ENCODE measurements at regions not wholly inside any gene's neighbourhood (a gene's known extent, or its start where the extent isn't known, plus 50 kb on each side); places are given as distances from the start of the nearest gene placed in this dataset.

DNA sequence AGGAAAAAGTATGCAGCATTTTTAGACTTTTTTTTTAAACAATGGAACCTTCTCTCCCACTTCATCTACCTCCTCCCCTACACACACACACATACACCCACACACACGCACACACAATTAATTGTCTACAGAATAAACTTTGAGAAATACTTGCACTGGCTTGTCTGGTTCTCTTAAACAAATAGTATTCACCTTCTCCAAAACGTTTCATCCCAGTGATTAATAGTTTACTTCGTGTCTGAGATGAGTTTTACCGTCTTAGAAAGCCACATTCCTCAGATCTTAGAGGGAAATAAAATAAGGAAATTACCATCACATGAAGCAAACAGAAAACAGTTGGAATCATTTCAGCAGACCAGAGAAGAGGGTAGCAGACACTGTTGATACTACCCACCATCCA is 570.6 kb upstream of the CLINT1 start:
- TF ChIP-seq SPI1 (IDR thresholded peaks at IDR 0.05; ENCODE audit: borderline replicate concordance, low read depth) (no peak), GABPA (IDR thresholded peaks at IDR 0.05; ENCODE audit: low read depth) (no peak), POLR2AphosphoS5 (IDR thresholded peaks at IDR 0.05; ENCODE audit: low read depth) (no peak), REST (IDR thresholded peaks at IDR 0.05; ENCODE audit: insufficient replicate concordance, low read depth) (no peak), CTCF (IDR thresholded peaks at IDR 0.05; ENCODE audit: insufficient read depth, low read length) (no peak)
- H3K27ac ChIP-seq (replicated peaks), result no peak overlapping the region
- H3K27me3 ChIP-seq (ENCODE audit: insufficient read depth, poor library complexity, severe bottlenecking), result no peaks in the 10 kb centered on the region
- DNase-seq (ENCODE audit: low read depth in 1 of 2, low spot score in 1 of 2), result no peak
- no peak overlapping the region for H3K4me3 ChIP-seq (replicated peaks; ENCODE audit: insufficient read depth, low read length)

- TF ChIP-seq GABPA (IDR thresholded peaks at IDR 0.05; ENCODE audit: low read depth), result no peak
- TF ChIP-seq CTCF (IDR thresholded peaks at IDR 0.05; ENCODE audit: insufficient read depth, low read length), result no peak
- no peak for TF ChIP-seq REST (IDR thresholded peaks at IDR 0.05; ENCODE audit: insufficient replicate concordance, low read depth)
- TF ChIP-seq POLR2AphosphoS5 (IDR thresholded peaks at IDR 0.05; ENCODE audit: low read depth), result no peak
- no peak for TF ChIP-seq SPI1 (IDR thresholded peaks at IDR 0.05; ENCODE audit: borderline replicate concordance, low read depth)
These were observed 564.8 kb upstream of the CLINT1 start for GRCh38 chr5:158423623-158424200.

DNA sequence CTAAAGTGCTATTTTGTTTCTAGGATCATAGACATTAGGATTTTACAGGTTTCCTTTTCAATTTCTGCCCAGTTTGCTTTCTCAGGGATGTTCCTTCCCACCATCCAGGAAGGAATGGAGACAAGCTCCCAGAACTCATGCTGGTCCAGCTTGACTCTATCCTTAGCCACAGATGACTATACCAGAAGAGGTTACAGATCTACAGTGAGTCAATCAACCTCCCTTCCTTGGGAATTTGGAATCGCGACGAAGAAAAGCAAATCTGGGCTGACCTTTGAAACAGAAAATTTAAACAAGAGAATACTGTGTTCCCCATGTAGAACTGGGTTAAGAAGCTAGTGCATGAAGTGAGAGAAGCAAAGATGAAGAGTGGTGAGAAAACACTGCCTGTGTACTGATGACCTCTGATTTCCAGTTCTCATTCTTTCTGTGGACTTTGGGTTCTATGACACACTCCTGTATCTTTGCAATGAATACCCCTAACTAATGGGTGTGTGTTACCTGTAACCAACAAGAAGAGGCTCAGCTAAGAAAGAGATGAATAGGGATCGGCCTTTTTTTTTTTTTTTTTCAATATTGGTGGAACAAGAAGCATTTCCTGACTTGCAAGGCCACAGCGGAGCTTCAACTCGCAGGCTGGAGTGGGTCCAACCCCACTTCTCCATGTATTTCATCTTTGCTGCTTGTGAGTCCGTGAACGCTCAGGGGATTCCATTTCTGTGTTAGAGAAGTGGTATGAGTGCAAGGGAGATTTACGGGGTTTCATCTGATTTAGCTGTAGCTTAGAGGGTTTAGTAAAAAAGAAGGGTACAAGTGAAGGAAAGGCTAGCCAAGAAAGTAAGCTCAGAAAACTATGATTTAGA is 563.9 kb upstream of the CLINT1 start:
- Histone ChIP-seq H3K27ac (replicated peaks) (no peak overlapping the region), H3K4me3 (replicated peaks; ENCODE audit: insufficient read depth, low read length) (no peak overlapping the region), H3K27me3 (ENCODE audit: insufficient read depth, poor library complexity, severe bottlenecking) (no peaks in the 10 kb centered on the region)
- TF ChIP-seq GABPA (IDR thresholded peaks at IDR 0.05; ENCODE audit: low read depth) (no peak), SPI1 (IDR thresholded peaks at IDR 0.05; ENCODE audit: borderline replicate concordance, low read depth) (no peak), CTCF (IDR thresholded peaks at IDR 0.05; ENCODE audit: insufficient read depth, low read length) (no peak), REST (IDR thresholded peaks at IDR 0.05; ENCODE audit: insufficient replicate concordance, low read depth) (no peak), POLR2AphosphoS5 (IDR thresholded peaks at IDR 0.05; ENCODE audit: low read depth) (no peak)
- no peak for DNase-seq (ENCODE audit: low read depth in 1 of 2, low spot score in 1 of 2)

More at GRCh38 chr5:158423623-158424200, 564.8 kb upstream of the CLINT1 start:
- no peaks in the 10 kb centered on the region for H3K27me3 ChIP-seq (ENCODE audit: insufficient read depth, poor library complexity, severe bottlenecking)
- H3K27ac ChIP-seq (replicated peaks), result no peak overlapping the region
- H3K4me3 ChIP-seq (replicated peaks; ENCODE audit: insufficient read depth, low read length), result no peak overlapping the region
- DNase-seq (ENCODE audit: low read depth in 1 of 2, low spot score in 1 of 2), result no peak

Data from HL-60 (cell line).